ENCODE measurements at regions not wholly inside any gene's neighbourhood (a gene's known extent, or its start where the extent isn't known, plus 50 kb on each side); places are given as distances from the start of the nearest gene placed in this dataset.
"Not testable (repeated sequence)": the region's sequence is repeated elsewhere in the genome, so short reads cannot be mapped to it uniquely, and the experiment has no call there.

GRCh38 chr2:48061656-48062055, 155.4 kb upstream of the FBXO11 start:
- not testable (repeated sequence) for H3K18ac ChIP-seq (ENCODE audit: low read depth in 1 of 2, low read length in 2 of 2); H3K36me3 ChIP-seq (ENCODE audit: control insufficient read depth in 1 of 2, insufficient read depth in 2 of 2, low read depth in 1 of 2, low read length in 2 of 2); H3K9me3 ChIP-seq (ENCODE audit: control insufficient read depth, low read length); H3K4me3 ChIP-seq (ENCODE audit: insufficient read depth in 1 of 2, low read depth in 1 of 2, low read length in 2 of 2); H3K9ac ChIP-seq (ENCODE audit: low read length); H2BK120ac ChIP-seq (ENCODE audit: low read depth, low read length); H2BK15ac ChIP-seq (ENCODE audit: low read depth, poor library complexity, severe bottlenecking); H2AFZ ChIP-seq (ENCODE audit: low read depth, low read length); H3K23ac ChIP-seq (ENCODE audit: low read length in 2 of 2); H2BK5ac ChIP-seq (ENCODE audit: low read depth, low read length, poor library complexity, severe bottlenecking); H4K91ac ChIP-seq (ENCODE audit: low read length); H3K79me1 ChIP-seq (replicated peaks; ENCODE audit: low read length, poor library complexity, severe bottlenecking); DNase-seq; H3K27ac ChIP-seq (ENCODE audit: low read length, poor library complexity, severe bottlenecking); H2AK5ac ChIP-seq (ENCODE audit: low read length, severe bottlenecking); H2BK12ac ChIP-seq (ENCODE audit: low read length in 2 of 2); H3K14ac ChIP-seq (ENCODE audit: low read length in 2 of 2); H3K4me2 ChIP-seq (ENCODE audit: low read length, poor library complexity, severe bottlenecking); H3K4ac ChIP-seq (ENCODE audit: low read depth in 1 of 2, low read length in 2 of 2); H3K27me3 ChIP-seq (ENCODE audit: control insufficient read depth in 1 of 2, insufficient read depth in 1 of 2, low read length in 2 of 2); H4K8ac ChIP-seq (ENCODE audit: low read length); H3K4me1 ChIP-seq (ENCODE audit: control insufficient read depth, insufficient read depth, low read depth, low read length)
- WGBS: 88% methylated on average over 4 of the region's 4 CpGs

DNA sequence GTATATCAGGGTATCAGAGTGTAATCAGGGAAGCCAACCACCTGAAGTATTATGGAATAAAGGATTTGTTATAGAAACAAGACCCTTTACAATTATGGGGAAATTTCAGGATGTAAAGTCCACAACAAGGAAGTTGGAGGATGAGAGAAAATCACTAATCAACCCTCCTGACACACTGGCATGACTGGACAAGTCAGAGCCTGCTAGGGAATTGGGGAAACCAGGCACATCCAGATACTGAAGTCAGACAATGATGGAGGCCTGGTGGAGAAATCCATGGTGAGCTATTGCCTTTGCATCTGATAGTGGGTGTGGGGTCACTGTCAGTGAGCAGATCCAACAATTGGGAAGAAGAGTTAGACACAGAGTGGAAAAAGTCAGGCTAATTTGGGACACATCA, 158.8 kb upstream of the FBXO11 start:
- H3K9ac ChIP-seq (ENCODE audit: low read length): no peak overlapping the region
- no peak for DNase-seq
- H3K27ac ChIP-seq (ENCODE audit: low read length, poor library complexity, severe bottlenecking): no peak overlapping the region
- no peak overlapping the region for H3K4ac ChIP-seq (ENCODE audit: low read depth in 1 of 2, low read length in 2 of 2)
- peaks cover 0 to 6% of the 10 kb centered on the region in 2 experiments for H3K27me3 ChIP-seq (ENCODE audit: control insufficient read depth in 1 of 2, insufficient read depth in 1 of 2, low read length in 2 of 2)
- no peak overlapping the region for H3K4me2 ChIP-seq (ENCODE audit: low read length, poor library complexity, severe bottlenecking)
- H2BK12ac ChIP-seq (ENCODE audit: low read length in 2 of 2): no peak overlapping the region
- H3K4me3 ChIP-seq (ENCODE audit: insufficient read depth in 1 of 2, low read depth in 1 of 2, low read length in 2 of 2): no peak overlapping the region
- no peak overlapping the region for H2AFZ ChIP-seq (ENCODE audit: low read depth, low read length)
- no peaks in the 10 kb centered on the region for H3K36me3 ChIP-seq (ENCODE audit: control insufficient read depth in 1 of 2, insufficient read depth in 2 of 2, low read depth in 1 of 2, low read length in 2 of 2)
- no peaks in the 10 kb centered on the region for H3K79me1 ChIP-seq (replicated peaks; ENCODE audit: low read length, poor library complexity, severe bottlenecking)
- H3K9me3 ChIP-seq (ENCODE audit: control insufficient read depth, low read length): no peaks in the 10 kb centered on the region
- no peak overlapping the region for H3K23ac ChIP-seq (ENCODE audit: low read length in 2 of 2)
- H4K8ac ChIP-seq (ENCODE audit: low read length): no peak overlapping the region
- no peak overlapping the region for H2BK120ac ChIP-seq (ENCODE audit: low read depth, low read length)
- H3K4me1 ChIP-seq (ENCODE audit: control insufficient read depth, insufficient read depth, low read depth, low read length): no peaks in the 10 kb centered on the region
- no peak overlapping the region for H2BK15ac ChIP-seq (ENCODE audit: low read depth, poor library complexity, severe bottlenecking)
- no peak overlapping the region for H2BK5ac ChIP-seq (ENCODE audit: low read depth, low read length, poor library complexity, severe bottlenecking)
- no peak overlapping the region for H2AK5ac ChIP-seq (ENCODE audit: low read length, severe bottlenecking)
- H3K18ac ChIP-seq (ENCODE audit: low read depth in 1 of 2, low read length in 2 of 2): no peak overlapping the region
- H4K91ac ChIP-seq (ENCODE audit: low read length): no peak overlapping the region
- H3K14ac ChIP-seq (ENCODE audit: low read length in 2 of 2): no peak overlapping the region

GRCh38 chr2:48066000-48066399, 159.7 kb upstream of the FBXO11 start:
- no peaks in the 10 kb centered on the region for H3K36me3 ChIP-seq (ENCODE audit: control insufficient read depth in 1 of 2, insufficient read depth in 2 of 2, low read depth in 1 of 2, low read length in 2 of 2)
- H3K27ac ChIP-seq (ENCODE audit: low read length, poor library complexity, severe bottlenecking): no peak overlapping the region
- no peak overlapping the region for H3K9ac ChIP-seq (ENCODE audit: low read length)
- H3K4ac ChIP-seq (ENCODE audit: low read depth in 1 of 2, low read length in 2 of 2): no peak overlapping the region
- no peak overlapping the region for H2BK12ac ChIP-seq (ENCODE audit: low read length in 2 of 2)
- no peak overlapping the region for H3K14ac ChIP-seq (ENCODE audit: low read length in 2 of 2)
- no peak overlapping the region for H2BK15ac ChIP-seq (ENCODE audit: low read depth, poor library complexity, severe bottlenecking)
- no peaks in the 10 kb centered on the region for H3K79me1 ChIP-seq (replicated peaks; ENCODE audit: low read length, poor library complexity, severe bottlenecking)
- 94% methylated on average over 2 of the region's 2 CpGs for WGBS
- H3K27me3 ChIP-seq (ENCODE audit: control insufficient read depth in 1 of 2, insufficient read depth in 1 of 2, low read length in 2 of 2): peaks cover 0 to 6% of the 10 kb centered on the region in 2 experiments
- no peak overlapping the region for H2BK5ac ChIP-seq (ENCODE audit: low read depth, low read length, poor library complexity, severe bottlenecking)
- H3K4me2 ChIP-seq (ENCODE audit: low read length, poor library complexity, severe bottlenecking): no peak overlapping the region
- no peak overlapping the region for H2AK5ac ChIP-seq (ENCODE audit: low read length, severe bottlenecking)
- no peak overlapping the region for H2AFZ ChIP-seq (ENCODE audit: low read depth, low read length)
- H3K18ac ChIP-seq (ENCODE audit: low read depth in 1 of 2, low read length in 2 of 2): no peak overlapping the region
- H3K4me3 ChIP-seq (ENCODE audit: insufficient read depth in 1 of 2, low read depth in 1 of 2, low read length in 2 of 2): no peak overlapping the region
- no peak for DNase-seq
- no peaks in the 10 kb centered on the region for H3K4me1 ChIP-seq (ENCODE audit: control insufficient read depth, insufficient read depth, low read depth, low read length)
- H4K91ac ChIP-seq (ENCODE audit: low read length): no peak overlapping the region
- H3K23ac ChIP-seq (ENCODE audit: low read length in 2 of 2): no peak overlapping the region
- no peaks in the 10 kb centered on the region for H3K9me3 ChIP-seq (ENCODE audit: control insufficient read depth, low read length)
- no peak overlapping the region for H4K8ac ChIP-seq (ENCODE audit: low read length)
- H2BK120ac ChIP-seq (ENCODE audit: low read depth, low read length): no peak overlapping the region

DNA sequence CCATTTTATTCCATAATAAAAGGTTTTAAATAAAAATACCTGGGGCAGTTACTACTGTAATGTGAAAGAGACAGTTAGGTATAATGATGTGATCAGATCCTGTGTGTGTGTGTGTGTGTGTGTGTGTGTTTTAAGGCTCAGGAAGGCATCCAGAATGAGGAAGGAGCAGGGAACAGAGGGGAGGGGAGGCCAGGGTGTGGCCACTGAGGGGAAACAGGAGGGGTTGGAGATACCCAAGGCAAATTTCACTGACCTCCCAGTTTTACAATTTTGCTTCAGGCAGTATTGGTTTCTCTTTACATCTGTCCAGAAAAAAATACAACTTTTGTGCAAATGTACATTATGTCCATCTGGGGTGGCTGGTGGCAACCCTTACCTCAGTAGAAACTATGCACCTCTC, 163.5 kb upstream of the FBXO11 start:
- H3K4me3 ChIP-seq (ENCODE audit: insufficient read depth in 1 of 2, low read depth in 1 of 2, low read length in 2 of 2): no peak overlapping the region
- H3K23ac ChIP-seq (ENCODE audit: low read length in 2 of 2): no peak overlapping the region
- no peaks in the 10 kb centered on the region for H3K4me1 ChIP-seq (ENCODE audit: control insufficient read depth, insufficient read depth, low read depth, low read length)
- no peak overlapping the region for H3K4me2 ChIP-seq (ENCODE audit: low read length, poor library complexity, severe bottlenecking)
- no peak overlapping the region for H3K14ac ChIP-seq (ENCODE audit: low read length in 2 of 2)
- no peaks in the 10 kb centered on the region for H3K36me3 ChIP-seq (ENCODE audit: control insufficient read depth in 1 of 2, insufficient read depth in 2 of 2, low read depth in 1 of 2, low read length in 2 of 2)
- H3K27ac ChIP-seq (ENCODE audit: low read length, poor library complexity, severe bottlenecking): no peak overlapping the region
- no peaks in the 10 kb centered on the region for H3K79me1 ChIP-seq (replicated peaks; ENCODE audit: low read length, poor library complexity, severe bottlenecking)
- no peak overlapping the region for H3K18ac ChIP-seq (ENCODE audit: low read depth in 1 of 2, low read length in 2 of 2)
- H2BK15ac ChIP-seq (ENCODE audit: low read depth, poor library complexity, severe bottlenecking): no peak overlapping the region
- no peak overlapping the region for H4K8ac ChIP-seq (ENCODE audit: low read length)
- DNase-seq: no peak
- H3K27me3 ChIP-seq (ENCODE audit: control insufficient read depth in 1 of 2, insufficient read depth in 1 of 2, low read length in 2 of 2): peaks cover 5 to 9% of the 10 kb centered on the region in 2 experiments
- H3K9ac ChIP-seq (ENCODE audit: low read length): no peak overlapping the region
- H2AK5ac ChIP-seq (ENCODE audit: low read length, severe bottlenecking): no peak overlapping the region
- no peak overlapping the region for H2BK120ac ChIP-seq (ENCODE audit: low read depth, low read length)
- no peaks in the 10 kb centered on the region for H3K9me3 ChIP-seq (ENCODE audit: control insufficient read depth, low read length)
- H2BK12ac ChIP-seq (ENCODE audit: low read length in 2 of 2): no peak overlapping the region
- no peak overlapping the region for H2BK5ac ChIP-seq (ENCODE audit: low read depth, low read length, poor library complexity, severe bottlenecking)
- no peak overlapping the region for H4K91ac ChIP-seq (ENCODE audit: low read length)
- no peak overlapping the region for H2AFZ ChIP-seq (ENCODE audit: low read depth, low read length)
- no peak overlapping the region for H3K4ac ChIP-seq (ENCODE audit: low read depth in 1 of 2, low read length in 2 of 2)

Data from mesenchymal stem cell (in vitro differentiated cells and primary cell).